Brain microvascular endothelial cell (primary cell): ENCODE measurements at regions not wholly inside any gene's neighbourhood (a gene's known extent, or its start where the extent isn't known, plus 50 kb on each side); places are given as distances from the start of the nearest gene placed in this dataset.

Source experiments
- DNase-seq: peaks from one replicate; pipeline ENCODE4 v3.0.0-alpha.2; 2020
- H3K27ac ChIP-seq: fragments of 250-450 bp; sonication (Bioruptor Pico); 2 replicates; pipeline ENCODE4 v1.5.1; 2020; ENCODE audit warnings: mild to moderate bottlenecking, moderate library complexity
- H3K27me3 ChIP-seq: fragments of 250-450 bp; sonication (Bioruptor Pico); replicated peaks from 2 replicates; pipeline ENCODE4 v1.5.1; 2020; ENCODE audit warnings: mild to moderate bottlenecking
- H3K36me3 ChIP-seq: fragments of 250-450 bp; sonication (Bioruptor Pico); replicated peaks from 2 replicates; pipeline ENCODE4 v1.5.1; 2020; ENCODE audit warnings: mild to moderate bottlenecking
- H3K4me3 ChIP-seq: 2 replicates; pipeline ENCODE4 v1.5.1; 2011; ENCODE audit warnings: low read depth, mild to moderate bottlenecking, control low read depth, low read length, moderate library complexity
- in situ Hi-C: cut with HindIII; loops from 2 replicates; pipeline ENCODE4 v1.10.0; 2017; ENCODE audit warnings: low sequenced_read_pairs, low pct_ligation_motif_present
- TF ChIP-seq, protein P1 (sequence below): IDR thresholded peaks from 2 replicates; pipeline ENCODE4 v1.5.1; 2011; ENCODE audit warnings: low read depth, mild to moderate bottlenecking, moderate library complexity, low read length, control low read depth, inconsistent platforms; ENCODE audit errors: missing control alignments

DNA sequence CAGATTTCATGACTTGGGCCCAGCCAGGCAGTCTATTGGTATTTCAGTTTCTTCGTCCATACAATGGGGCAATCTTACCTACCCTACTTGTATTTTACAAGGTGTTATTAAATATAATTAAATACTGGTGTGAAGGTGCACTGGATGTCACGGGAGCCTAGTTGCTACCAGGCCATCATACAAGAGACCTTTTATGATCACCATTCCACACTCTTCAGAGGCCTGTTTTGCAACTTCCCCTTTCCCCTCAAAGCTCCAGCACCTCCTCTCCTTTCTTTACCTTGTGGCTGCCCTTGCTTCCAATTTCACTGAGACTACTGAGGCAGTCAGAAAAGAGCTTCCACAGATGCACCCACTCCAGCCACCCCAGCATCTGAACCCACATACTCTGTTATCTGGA is 93.8 kb upstream of the HELT start:
- in situ Hi-C loops, result no loop called here
- Histone ChIP-seq H3K36me3 (no peaks in the 10 kb centered on the region), H3K27me3 (no peaks in the 10 kb centered on the region), H3K27ac (no peak overlapping the region), H3K4me3 (no peak overlapping the region)
- TF ChIP-seq, protein P1, sequence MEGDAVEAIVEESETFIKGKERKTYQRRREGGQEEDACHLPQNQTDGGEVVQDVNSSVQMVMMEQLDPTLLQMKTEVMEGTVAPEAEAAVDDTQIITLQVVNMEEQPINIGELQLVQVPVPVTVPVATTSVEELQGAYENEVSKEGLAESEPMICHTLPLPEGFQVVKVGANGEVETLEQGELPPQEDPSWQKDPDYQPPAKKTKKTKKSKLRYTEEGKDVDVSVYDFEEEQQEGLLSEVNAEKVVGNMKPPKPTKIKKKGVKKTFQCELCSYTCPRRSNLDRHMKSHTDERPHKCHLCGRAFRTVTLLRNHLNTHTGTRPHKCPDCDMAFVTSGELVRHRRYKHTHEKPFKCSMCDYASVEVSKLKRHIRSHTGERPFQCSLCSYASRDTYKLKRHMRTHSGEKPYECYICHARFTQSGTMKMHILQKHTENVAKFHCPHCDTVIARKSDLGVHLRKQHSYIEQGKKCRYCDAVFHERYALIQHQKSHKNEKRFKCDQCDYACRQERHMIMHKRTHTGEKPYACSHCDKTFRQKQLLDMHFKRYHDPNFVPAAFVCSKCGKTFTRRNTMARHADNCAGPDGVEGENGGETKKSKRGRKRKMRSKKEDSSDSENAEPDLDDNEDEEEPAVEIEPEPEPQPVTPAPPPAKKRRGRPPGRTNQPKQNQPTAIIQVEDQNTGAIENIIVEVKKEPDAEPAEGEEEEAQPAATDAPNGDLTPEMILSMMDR, result no peak
- DNase-seq, result no peak

DNA sequence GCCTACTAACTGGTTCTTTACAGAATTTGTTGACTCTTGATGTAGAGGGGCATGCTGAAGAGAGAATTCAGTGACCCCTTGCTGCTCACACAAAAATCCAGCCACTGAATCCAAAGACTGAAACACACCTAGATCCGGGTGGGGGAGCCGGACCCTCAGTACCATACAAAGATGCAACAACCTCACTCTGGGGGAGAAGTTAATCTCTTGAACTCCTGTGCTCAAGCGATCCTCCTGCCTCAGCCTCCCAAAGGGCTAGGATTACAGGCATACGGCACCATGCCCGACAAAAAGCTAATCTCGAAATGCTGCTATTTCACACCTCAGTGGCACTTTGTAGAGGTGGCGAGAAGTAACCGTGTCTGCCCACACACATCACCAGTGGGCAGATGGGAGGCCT is 88.8 kb upstream of the HELT start:
- H3K4me3 ChIP-seq, result no peak overlapping the region
- TF ChIP-seq, protein P1, result no peak

DNA sequence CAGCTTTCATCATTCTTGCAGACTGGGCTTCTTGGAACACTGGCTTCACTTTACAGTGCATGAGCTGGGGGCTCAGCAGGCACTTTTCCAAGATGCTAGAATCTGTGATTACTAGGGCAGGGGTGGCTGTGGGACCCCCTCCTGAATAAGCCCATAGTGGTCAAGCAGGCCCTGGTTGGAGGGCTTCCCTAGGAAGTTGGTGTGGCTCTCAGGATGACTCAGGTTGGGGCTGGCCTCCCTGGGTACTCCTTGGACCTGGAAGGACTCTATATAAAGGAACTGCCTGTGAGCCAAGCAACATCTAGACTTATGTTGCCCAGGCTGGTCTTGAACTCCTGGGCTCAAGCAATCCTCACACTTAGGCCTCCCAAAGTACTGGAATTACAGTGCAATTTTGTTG is 88.3 kb upstream of the HELT start:
- no peaks in the 10 kb centered on the region for H3K36me3 ChIP-seq
- H3K4me3 ChIP-seq, result no peak overlapping the region
- no peak for DNase-seq
- no peaks in the 10 kb centered on the region for H3K27me3 ChIP-seq
- in situ Hi-C loops, result no loop called here
- TF ChIP-seq, protein P1, result no peak
- no peak overlapping the region for H3K27ac ChIP-seq

More for the DNA sequence above, 88.8 kb upstream of the HELT start:
- in situ Hi-C loops, result no loop called here
- no peaks in the 10 kb centered on the region for H3K27me3 ChIP-seq
- H3K36me3 ChIP-seq, result no peaks in the 10 kb centered on the region
- DNase-seq, result no peak
- H3K27ac ChIP-seq, result no peak overlapping the region

DNA sequence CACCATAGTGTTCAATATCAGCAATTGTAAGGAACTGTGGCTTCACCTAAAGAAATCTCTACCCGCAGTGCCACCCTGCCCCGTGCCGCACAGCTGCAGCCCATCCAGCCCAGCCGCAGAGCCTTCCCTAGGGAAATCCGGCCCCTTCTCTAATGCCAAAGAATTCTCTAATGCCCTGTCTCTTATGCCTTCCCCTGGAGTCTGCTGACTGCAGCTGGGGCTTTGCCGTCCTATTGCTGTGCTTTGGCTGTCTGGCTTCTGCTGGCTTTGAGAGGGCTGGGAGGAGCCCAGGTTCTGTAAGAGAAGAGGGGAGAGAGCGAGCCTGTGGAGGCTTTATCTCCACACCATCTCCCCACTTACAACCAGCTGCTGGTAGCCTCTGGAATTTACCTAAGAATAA is 85.9 kb upstream of the HELT start:
- DNase-seq, result no peak
- Histone ChIP-seq H3K27me3 (no peaks in the 10 kb centered on the region), H3K27ac (no peak overlapping the region), H3K36me3 (no peaks in the 10 kb centered on the region), H3K4me3 (no peak overlapping the region)
- TF ChIP-seq, protein P1, result no peak
- in situ Hi-C loops, result no loop called here

DNA sequence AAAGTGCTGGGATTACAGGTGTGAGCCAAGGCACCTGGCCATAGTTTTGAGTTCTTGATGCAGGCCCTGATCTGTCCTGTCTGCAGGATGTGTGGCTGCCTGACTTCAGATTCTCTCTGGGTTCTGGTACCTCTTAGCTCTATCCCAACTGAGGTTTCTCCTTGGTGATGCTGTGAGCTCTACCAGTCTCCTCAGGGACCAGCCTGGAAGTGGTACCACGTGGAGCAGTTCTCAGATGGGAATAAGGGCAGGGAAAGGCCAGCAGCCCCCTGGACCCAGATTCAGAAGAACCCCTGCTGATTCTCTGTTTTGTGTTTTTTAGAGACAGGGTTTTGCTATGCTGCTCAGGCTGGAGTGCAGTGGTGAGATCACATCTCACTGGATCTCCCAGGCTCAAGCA is 85.0 kb upstream of the HELT start:
- DNase-seq, result no peak
- TF ChIP-seq, protein P1, result no peak
- Histone ChIP-seq H3K27me3 (no peaks in the 10 kb centered on the region), H3K36me3 (no peaks in the 10 kb centered on the region), H3K27ac (no peak overlapping the region), H3K4me3 (no peak overlapping the region)
- in situ Hi-C loops, result no loop called here

DNA sequence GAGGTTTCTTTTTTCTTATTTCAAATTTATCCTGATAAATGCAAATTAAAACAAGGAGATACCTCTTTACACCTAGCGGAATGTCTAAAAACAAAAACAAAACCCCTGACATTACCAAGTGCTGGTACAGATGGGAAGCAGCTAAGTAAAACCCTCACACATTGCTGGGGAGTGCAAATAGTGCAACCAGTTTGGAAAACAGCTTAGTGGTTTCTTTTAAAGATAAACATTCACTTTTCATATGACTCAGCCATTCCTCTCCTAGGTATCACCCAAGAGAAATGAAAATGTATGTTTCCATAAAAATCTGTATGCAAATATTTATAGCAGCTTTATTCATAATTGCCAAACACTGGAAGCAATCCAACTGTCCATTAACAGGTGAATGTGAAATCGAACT is 84.1 kb upstream of the HELT start:
- TF ChIP-seq, protein P1, result no peak
- Histone ChIP-seq H3K4me3 (no peak overlapping the region), H3K27ac (no peak overlapping the region), H3K27me3 (no peaks in the 10 kb centered on the region), H3K36me3 (no peaks in the 10 kb centered on the region)
- no peak for DNase-seq
- in situ Hi-C loops, result no loop called here
